B cell (primary cell): ENCODE measurements at regions not wholly inside any gene's neighbourhood (a gene's known extent, or its start where the extent isn't known, plus 50 kb on each side); places are given as distances from the start of the nearest gene placed in this dataset.

ENCODE experiments used
- ATAC-seq: fragments of 200-7000 bp; cut with Tn5 transposase; one replicate; pipeline ENCODE4 v1.10.0; 2021; ENCODE audit warnings: low read depth, mild to moderate bottlenecking, moderate number of reproducible peaks, moderate library complexity
- CTCF ChIA-PET: fragments of 350-600 bp; sonication (Branson Sonifier 250); formaldehyde crosslinking; loops from one replicate; lab custom pipeline; 2021; ENCODE audit warnings: antibody characterized with exemption, inconsistent platforms; lab: Charles Lee
- POLR2A ChIA-PET: fragments of 350-600 bp; sonication (Branson Sonifier 250); formaldehyde crosslinking; loops from one replicate; lab custom pipeline; 2021; ENCODE audit warnings: antibody characterized with exemption; lab: Charles Lee
- DNase-seq: peaks from one replicate; pipeline ENCODE4 v3.0.0; 2013
- H2AFZ ChIP-seq: 2 replicates; pipeline ENCODE4 v1.6.1; 2012; ENCODE audit warnings: mild to moderate bottlenecking, low read depth, low read length; ENCODE audit not compliant: insufficient read depth, poor library complexity, severe bottlenecking
- H3K27ac ChIP-seq, 2 donors: 1 replicate in 1 of 2; 2 replicates in 1 of 2; pipeline ENCODE4 v1.5.1; 2012 to 2013; ENCODE audit warnings: low read length in 2 of 2, mild to moderate bottlenecking in 2 of 2, moderate library complexity in 1 of 2
- H3K27me3 ChIP-seq, 4 experiments: fragments of 200-600 bp in 1 of 4; sonication (generic) in 1 of 4; replicated peaks in 1 of 4; 1 replicate in 2 of 4; 2 replicates in 2 of 4; pipeline versions ENCODE4 v1.6.1 to v1.7.0; 2013 to 2016; ENCODE audit warnings: low read length in 3 of 4, mild to moderate bottlenecking in 2 of 4, mixed read lengths in 1 of 4, moderate library complexity in 1 of 4; ENCODE audit not compliant: insufficient read depth in 4 of 4, control insufficient read depth in 3 of 4; ENCODE audit errors: control extremely low read depth in 1 of 4
- H3K36me3 ChIP-seq, 2 experiments: replicated peaks in 1 of 2; 1 replicate in 1 of 2; 2 replicates in 1 of 2; pipeline versions ENCODE4 v1.6.1 to v1.7.1; 2013; ENCODE audit warnings: low read length in 1 of 2; ENCODE audit not compliant: insufficient read depth in 2 of 2, control insufficient read depth in 1 of 2; ENCODE audit errors: control extremely low read depth in 1 of 2, extremely low read depth in 1 of 2
- H3K4me1 ChIP-seq, 2 donors: fragments of 200-600 bp in 1 of 2; sonication (generic) in 1 of 2; 1 replicate in 1 of 2; 2 replicates in 1 of 2; pipeline versions ENCODE4 v1.5.1 to v1.6.1; 2013 to 2017; ENCODE audit warnings: low read length in 2 of 2; ENCODE audit not compliant: control insufficient read depth in 2 of 2, insufficient read depth in 2 of 2
- H3K4me2 ChIP-seq: replicated peaks from 2 replicates; pipeline ENCODE3; 2012; ENCODE audit warnings: mild to moderate bottlenecking, low read depth, low read length; ENCODE audit not compliant: poor library complexity, severe bottlenecking
- H3K4me3 ChIP-seq, 5 experiments: fragments of 200-600 bp in 1 of 5; sonication (generic) in 1 of 5; 1 replicate in 3 of 5; 2 replicates in 2 of 5; pipeline versions ENCODE4 v1.5.1 to v1.7.0; 2011 to 2016; ENCODE audit warnings: low read length in 4 of 5, mild to moderate bottlenecking in 4 of 5, low read depth in 2 of 5, control low read depth in 1 of 5, moderate library complexity in 1 of 5; ENCODE audit not compliant: insufficient read depth in 1 of 5; ENCODE audit errors: control extremely low read depth in 1 of 5, extremely low read depth in 1 of 5
- H3K79me2 ChIP-seq: fragments of 200-600 bp; sonication (generic); one replicate; pipeline ENCODE4 v1.6.0; 2016; ENCODE audit warnings: low read length; ENCODE audit not compliant: control insufficient read depth, insufficient read depth
- H3K9ac ChIP-seq: fragments of 200-600 bp; sonication (generic); 2 replicates; pipeline ENCODE4 v1.6.1; 2017; ENCODE audit warnings: mild to moderate bottlenecking, low read length, moderate library complexity
- H3K9me3 ChIP-seq, 3 donors: one replicate each; pipeline versions ENCODE4 v1.6.1 to v1.7.1; 2013; ENCODE audit warnings: low read length in 2 of 3; ENCODE audit not compliant: control insufficient read depth in 2 of 3, insufficient read depth in 1 of 3; ENCODE audit errors: control extremely low read depth in 1 of 3
- H4K20me1 ChIP-seq: 2 replicates; pipeline ENCODE4 v1.6.0; 2012; ENCODE audit warnings: mild to moderate bottlenecking, low read length; ENCODE audit not compliant: insufficient read depth, control insufficient read depth, poor library complexity, severe bottlenecking
- H3K27ac Mint-ChIP-seq: one replicate; pipeline ENCODE4 v1.8.0; 2021; ENCODE audit warnings: mixed read lengths
- H3K27me3 Mint-ChIP-seq: one replicate; pipeline ENCODE4 v1.8.0; 2021; ENCODE audit warnings: mixed read lengths
- H3K4me1 Mint-ChIP-seq: one replicate; pipeline ENCODE4 v1.8.0; 2021; ENCODE audit warnings: mixed read lengths
- H3K4me3 Mint-ChIP-seq: one replicate; pipeline ENCODE4 v1.8.0; 2021; ENCODE audit warnings: mixed read lengths
- H3K9me3 Mint-ChIP-seq: one replicate; pipeline ENCODE4 v1.8.0; 2022; ENCODE audit warnings: mixed read lengths; ENCODE audit not compliant: insufficient read depth
- EZH2 ChIP-seq: IDR thresholded peaks from 2 replicates; pipeline ENCODE4 v1.6.1; 2012; ENCODE audit warnings: borderline replicate concordance, low read depth, mild to moderate bottlenecking, moderate library complexity, low read length; ENCODE audit not compliant: insufficient read depth, poor library complexity, severe bottlenecking
- WGBS: methylation state at CpG from one replicate; pipeline ENCODE4 v1.1.5; 2013; ENCODE audit warnings: missing lambda C conversion rate; ENCODE audit not compliant: insufficient coverage; 5-methylcytosine and 5-hydroxymethylcytosine counted together
- intact Hi-C: fragments of 100-400 bp; cut with micrococcal nuclease; formaldehyde crosslinking; loops from one replicate; pipeline ENCODE4 v1.10.0; 2022
- TF ChIP-seq, protein P1 (sequence below): fragments of 200-600 bp; IDR thresholded peaks from one replicate; pipeline ENCODE4 v1.8.0; 2022; ENCODE audit warnings: antibody characterized with exemption, mild to moderate bottlenecking

GRCh38 chr15:89017370-89018066 is 70.7 kb upstream of the ABHD2 start:
- H3K9me3 Mint-ChIP-seq: peaks cover 5% of the 10 kb centered on the region
- ChIA-PET POLR2A (no interaction called here), CTCF (interaction anchor here (1.0 to 2.8 kb wide), 3 partner anchors 113 to 394 kb away, joined by 4 to 22 read pairs (median 7); no protein-coding TSS in a partner anchor)
- peaks cover 0 to 16% (median 11%) of the 10 kb centered on the region in 4 experiments for H3K27me3 ChIP-seq
- H3K9me3 ChIP-seq: peaks cover 0 to 9% (median 0%) of the 10 kb centered on the region in 3 donors
- no peaks in the 10 kb centered on the region for H3K79me2 ChIP-seq
- intact Hi-C loops: loop anchor here (1.0 to 5.0 kb wide), 2 partner anchors 113 to 540 kb away; no protein-coding TSS in a partner anchor
- peaks cover 8% of the 10 kb centered on the region for H3K4me1 Mint-ChIP-seq
- DNase-seq: peak; percentile 71
- H3K36me3 ChIP-seq: no peaks in the 10 kb centered on the region
- no peak overlapping the region for H3K27ac ChIP-seq
- H3K9ac ChIP-seq: peak overlapping the region; percentile 32
- H4K20me1 ChIP-seq: no peaks in the 10 kb centered on the region
- H3K4me1 ChIP-seq: peaks cover 5 to 6% of the 10 kb centered on the region in 2 donors
- WGBS: 12% methylated on average over 35 of the region's 38 CpGs
- peak overlapping the region; percentile 68 for H3K4me2 ChIP-seq
- peak; percentile 51 for ATAC-seq
- H3K27me3 Mint-ChIP-seq: peaks cover 49% of the 10 kb centered on the region
- TF ChIP-seq, protein P1, sequence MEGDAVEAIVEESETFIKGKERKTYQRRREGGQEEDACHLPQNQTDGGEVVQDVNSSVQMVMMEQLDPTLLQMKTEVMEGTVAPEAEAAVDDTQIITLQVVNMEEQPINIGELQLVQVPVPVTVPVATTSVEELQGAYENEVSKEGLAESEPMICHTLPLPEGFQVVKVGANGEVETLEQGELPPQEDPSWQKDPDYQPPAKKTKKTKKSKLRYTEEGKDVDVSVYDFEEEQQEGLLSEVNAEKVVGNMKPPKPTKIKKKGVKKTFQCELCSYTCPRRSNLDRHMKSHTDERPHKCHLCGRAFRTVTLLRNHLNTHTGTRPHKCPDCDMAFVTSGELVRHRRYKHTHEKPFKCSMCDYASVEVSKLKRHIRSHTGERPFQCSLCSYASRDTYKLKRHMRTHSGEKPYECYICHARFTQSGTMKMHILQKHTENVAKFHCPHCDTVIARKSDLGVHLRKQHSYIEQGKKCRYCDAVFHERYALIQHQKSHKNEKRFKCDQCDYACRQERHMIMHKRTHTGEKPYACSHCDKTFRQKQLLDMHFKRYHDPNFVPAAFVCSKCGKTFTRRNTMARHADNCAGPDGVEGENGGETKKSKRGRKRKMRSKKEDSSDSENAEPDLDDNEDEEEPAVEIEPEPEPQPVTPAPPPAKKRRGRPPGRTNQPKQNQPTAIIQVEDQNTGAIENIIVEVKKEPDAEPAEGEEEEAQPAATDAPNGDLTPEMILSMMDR: peak; percentile 72
- TF ChIP-seq EZH2: no peak
- H3K4me3 ChIP-seq: peak overlapping the region in 2 of 5 experiments; percentile 11 to 46
- no peak overlapping the region for H3K27ac Mint-ChIP-seq
- peak overlapping the region; percentile 37 for H3K4me3 Mint-ChIP-seq
- peak overlapping the region; percentile 69 for H2AFZ ChIP-seq

GRCh38 chr15:89018207-89018606 is 70.0 kb upstream of the ABHD2 start:
- Histone ChIP-seq H3K36me3 (no peaks in the 10 kb centered on the region), H3K27ac (no peak overlapping the region), H4K20me1 (no peaks in the 10 kb centered on the region), H3K9ac (no peak overlapping the region), H3K27me3 (peaks cover 0 to 16% (median 11%) of the 10 kb centered on the region in 4 experiments), H3K79me2 (no peaks in the 10 kb centered on the region), H3K9me3 (peaks cover 0 to 9% (median 0%) of the 10 kb centered on the region in 3 donors), H3K4me3 (no peak overlapping the region), H2AFZ (no peak overlapping the region), H3K4me2 (no peak overlapping the region), H3K4me1 (peaks cover 5 to 6% of the 10 kb centered on the region in 2 donors)
- intact Hi-C loops: loop anchor here (5.0 kb wide), 1 partner anchor 541 kb away; no protein-coding TSS in a partner anchor
- H3K27ac Mint-ChIP-seq: no peak overlapping the region
- ATAC-seq (no peak), DNase-seq (no peak)
- WGBS: 93% methylated on average over 7 of the region's 7 CpGs
- peaks cover 45% of the 10 kb centered on the region for H3K27me3 Mint-ChIP-seq
- POLR2A ChIA-PET: no interaction called here
- CTCF ChIA-PET: interaction anchor here (1.0 to 2.8 kb wide), 3 partner anchors 114 to 394 kb away, joined by 4 to 22 read pairs (median 7); no protein-coding TSS in a partner anchor
- H3K9me3 Mint-ChIP-seq: peaks cover 5% of the 10 kb centered on the region
- no peak overlapping the region for H3K4me3 Mint-ChIP-seq
- TF ChIP-seq, protein P1: no peak
- TF ChIP-seq EZH2: no peak
- peaks cover 8% of the 10 kb centered on the region for H3K4me1 Mint-ChIP-seq
